ENCODE measurements at regions not wholly inside any gene's neighbourhood (a gene's known extent, or its start where the extent isn't known, plus 50 kb on each side); places are given as distances from the start of the nearest gene placed in this dataset.
"Not testable (repeated sequence)": the region's sequence is repeated elsewhere in the genome, so short reads cannot be mapped to it uniquely, and the experiment has no call there.

DNA sequence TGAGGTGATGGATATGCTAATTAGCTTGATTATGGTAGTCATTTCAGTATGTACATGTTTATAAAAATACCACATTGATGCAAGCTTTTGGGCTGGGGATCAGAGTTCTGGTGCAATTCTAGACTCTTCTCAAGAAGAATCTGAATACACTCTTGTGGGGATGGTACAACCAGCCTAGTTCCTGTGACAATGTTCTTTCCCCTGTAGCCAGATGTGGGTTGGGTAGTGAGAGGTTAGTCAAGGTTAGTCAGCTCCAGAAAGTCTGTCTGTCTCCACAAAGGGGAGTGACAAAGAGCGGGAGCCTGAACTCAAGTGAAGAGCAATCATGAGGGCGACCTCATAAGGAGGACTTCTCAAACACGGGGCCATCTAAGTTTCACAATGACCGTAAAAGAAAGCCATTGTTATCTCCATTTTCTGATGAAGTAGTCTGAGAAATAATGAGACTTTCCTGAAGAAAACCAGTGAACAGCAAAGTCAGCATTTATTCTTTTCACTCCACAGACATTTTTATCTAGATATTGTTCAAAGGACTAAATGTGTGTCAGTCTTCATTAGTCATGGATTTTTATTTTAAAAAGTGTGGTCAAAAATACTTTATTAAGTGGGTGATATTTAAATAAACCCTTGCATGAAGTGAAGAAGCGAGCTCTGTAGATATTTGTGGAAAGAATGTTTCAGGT lies 209.5 kb downstream of the SPATA31A6 start:
- H3K4me1 Mint-ChIP-seq (ENCODE audit: low read depth); H3K4me3 Mint-ChIP-seq; CTCF ChIA-PET; H3K27me3 Mint-ChIP-seq; POLR2A ChIA-PET; H3K9me3 Mint-ChIP-seq; H3K36me3 Mint-ChIP-seq; H3K27ac Mint-ChIP-seq; intact Hi-C loops (cut with micrococcal nuclease): not testable (repeated sequence)
- DNase-seq = peak; percentile 25

DNA sequence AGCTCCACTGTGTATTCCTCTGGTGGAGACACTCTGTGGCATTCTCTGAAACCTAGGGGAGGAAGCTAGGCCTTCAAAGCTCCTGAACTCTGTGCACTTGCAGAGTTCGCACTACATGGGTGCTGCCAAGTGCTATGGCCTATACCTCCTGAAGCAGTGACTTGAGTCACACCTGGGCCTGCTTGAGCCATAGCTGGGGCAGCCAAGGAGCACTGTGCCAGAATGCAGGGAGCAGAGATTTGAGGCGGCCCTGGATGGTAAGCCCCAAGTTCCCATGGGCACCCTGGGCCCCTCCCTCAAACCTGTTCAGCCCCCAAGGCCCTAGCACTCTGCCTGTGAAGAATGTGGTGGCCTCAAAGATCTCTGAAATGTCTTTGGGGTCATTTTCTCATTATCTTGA lies 212.9 kb downstream of the SPATA31A6 start:
- H3K4me3 Mint-ChIP-seq = no peak overlapping the region
- H3K27me3 Mint-ChIP-seq = peaks cover 2% of the 10 kb centered on the region
- intact Hi-C loops (cut with micrococcal nuclease) = no loop called here
- DNase-seq = no peak
- H3K36me3 Mint-ChIP-seq = no peaks in the 10 kb centered on the region
- no peak overlapping the region for H3K27ac Mint-ChIP-seq
- ChIA-PET CTCF (no interaction called here), POLR2A (no interaction called here)
- no peaks in the 10 kb centered on the region for H3K9me3 Mint-ChIP-seq
- no peaks in the 10 kb centered on the region for H3K4me1 Mint-ChIP-seq (ENCODE audit: low read depth)

DNA sequence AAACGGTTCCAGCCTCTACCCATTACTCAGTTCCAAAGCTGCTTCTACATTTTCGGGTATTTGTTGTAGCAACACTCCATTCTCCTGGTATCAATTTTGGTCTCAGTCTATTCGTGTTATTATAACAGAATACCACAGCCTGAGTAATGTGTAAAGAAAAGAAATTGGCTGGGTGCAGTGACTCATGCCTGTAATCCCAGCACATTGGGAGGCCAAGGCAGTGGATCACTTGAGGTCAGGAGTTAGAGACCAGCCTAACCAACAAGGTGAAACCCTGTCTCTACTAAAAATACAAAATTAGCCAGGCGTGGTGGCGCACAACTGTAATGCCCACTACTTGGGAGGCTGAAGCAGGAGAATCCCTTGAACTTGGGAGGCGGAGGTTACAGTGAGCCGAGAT lies 213.9 kb downstream of the SPATA31A6 start:
- POLR2A ChIA-PET = not testable (repeated sequence)
- peak; percentile 26 for DNase-seq

DNA sequence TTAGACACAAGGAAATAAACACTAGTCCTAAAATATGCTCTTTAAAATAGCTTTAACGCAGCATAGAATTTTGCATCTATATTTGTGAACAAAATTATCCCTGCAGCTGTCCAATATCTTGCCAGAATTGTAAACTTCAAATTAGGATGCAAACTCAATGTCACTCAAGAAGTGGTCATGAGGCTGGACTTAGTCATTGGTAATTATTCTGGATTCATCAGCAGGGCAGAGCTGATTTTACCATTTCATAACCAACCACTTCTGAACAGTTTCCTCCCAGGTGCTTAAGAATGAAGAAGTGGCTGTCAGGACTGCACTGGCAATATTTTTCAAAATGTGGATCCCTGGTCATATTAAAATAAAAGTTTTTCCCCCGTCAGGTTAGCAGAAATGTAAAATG lies 219.5 kb downstream of the SPATA31A6 start:
- H3K27ac Mint-ChIP-seq; intact Hi-C loops (cut with micrococcal nuclease); DNase-seq; H3K9me3 Mint-ChIP-seq; H3K4me1 Mint-ChIP-seq (ENCODE audit: low read depth); H3K36me3 Mint-ChIP-seq; H3K4me3 Mint-ChIP-seq; H3K27me3 Mint-ChIP-seq; CTCF ChIA-PET; POLR2A ChIA-PET: not testable (repeated sequence)

More for the DNA sequence above, 213.9 kb downstream of the SPATA31A6 start:
- H3K27ac Mint-ChIP-seq; H3K9me3 Mint-ChIP-seq; H3K27me3 Mint-ChIP-seq; H3K4me3 Mint-ChIP-seq; intact Hi-C loops (cut with micrococcal nuclease); H3K4me1 Mint-ChIP-seq (ENCODE audit: low read depth); H3K36me3 Mint-ChIP-seq; CTCF ChIA-PET: not testable (repeated sequence)

DNA sequence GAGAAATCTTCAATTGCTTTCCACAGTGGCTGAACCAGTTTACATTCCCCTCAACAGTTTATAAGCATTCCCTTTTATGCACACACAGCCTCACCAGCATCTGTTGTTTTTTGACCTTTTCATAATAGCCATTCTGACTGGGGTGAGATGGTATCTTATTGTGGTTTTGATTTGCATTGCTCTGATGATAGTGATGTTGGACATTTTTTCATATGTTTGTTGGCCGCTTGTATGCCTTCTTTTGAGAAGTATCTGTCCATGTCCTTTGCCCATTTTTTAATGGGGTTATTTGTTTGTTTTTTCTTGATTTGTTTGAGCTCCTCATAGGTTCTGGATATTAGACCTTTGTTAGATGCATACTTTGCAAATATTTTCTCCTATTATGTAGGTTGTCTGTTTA lies 226.1 kb downstream of the SPATA31A6 start:
- POLR2A ChIA-PET; DNase-seq; CTCF ChIA-PET; H3K4me3 Mint-ChIP-seq; intact Hi-C loops (cut with micrococcal nuclease); H3K4me1 Mint-ChIP-seq (ENCODE audit: low read depth); H3K27me3 Mint-ChIP-seq; H3K9me3 Mint-ChIP-seq; H3K36me3 Mint-ChIP-seq; H3K27ac Mint-ChIP-seq: not testable (repeated sequence)

DNA sequence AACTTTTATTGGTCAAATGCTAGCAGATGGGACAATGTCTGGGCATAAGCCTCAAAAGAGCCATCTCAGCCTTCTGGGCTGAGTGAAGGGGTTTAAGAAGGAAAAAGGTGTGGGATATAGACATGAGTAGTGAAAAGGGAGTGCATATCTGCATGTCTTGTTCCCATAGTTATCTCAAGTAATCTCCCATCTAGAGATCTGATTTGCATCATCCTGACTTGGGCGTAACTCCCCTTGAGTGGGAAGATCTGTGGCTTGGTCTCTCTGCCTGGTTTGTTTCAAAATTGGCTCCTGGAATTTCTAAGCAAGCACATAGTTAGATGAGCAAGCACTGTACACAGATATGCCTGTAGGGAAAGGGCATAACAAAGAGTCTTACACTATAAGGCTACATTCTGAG lies 228.9 kb downstream of the SPATA31A6 start:
- H3K4me3 Mint-ChIP-seq; CTCF ChIA-PET; intact Hi-C loops (cut with micrococcal nuclease); H3K36me3 Mint-ChIP-seq; H3K27ac Mint-ChIP-seq; H3K9me3 Mint-ChIP-seq; H3K4me1 Mint-ChIP-seq (ENCODE audit: low read depth); DNase-seq; H3K27me3 Mint-ChIP-seq; POLR2A ChIA-PET: not testable (repeated sequence)

DNA sequence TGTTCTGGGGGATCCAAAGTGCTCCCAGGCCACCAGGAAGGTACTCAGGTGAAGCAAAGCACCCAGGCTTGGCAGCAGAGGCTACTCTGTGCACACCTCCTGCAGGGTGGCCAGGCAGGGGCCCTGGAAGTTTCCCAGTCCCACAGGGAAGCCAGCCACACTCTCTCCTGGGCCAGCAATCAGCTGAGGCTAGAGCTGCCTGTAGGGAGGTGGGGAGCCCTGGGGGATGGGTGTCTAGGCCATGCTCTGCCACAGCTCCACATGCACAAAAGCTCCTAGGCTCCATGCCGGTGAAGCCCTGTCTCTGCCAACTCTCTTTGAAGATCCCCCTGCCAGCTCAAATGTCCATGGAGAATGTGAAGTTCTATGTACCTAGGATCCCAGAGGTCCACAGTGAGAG lies 231.4 kb downstream of the SPATA31A6 start:
- intact Hi-C loops (cut with micrococcal nuclease); H3K36me3 Mint-ChIP-seq; H3K9me3 Mint-ChIP-seq; CTCF ChIA-PET; H3K4me3 Mint-ChIP-seq; H3K4me1 Mint-ChIP-seq (ENCODE audit: low read depth); H3K27ac Mint-ChIP-seq; H3K27me3 Mint-ChIP-seq; POLR2A ChIA-PET; DNase-seq: not testable (repeated sequence)

DNA sequence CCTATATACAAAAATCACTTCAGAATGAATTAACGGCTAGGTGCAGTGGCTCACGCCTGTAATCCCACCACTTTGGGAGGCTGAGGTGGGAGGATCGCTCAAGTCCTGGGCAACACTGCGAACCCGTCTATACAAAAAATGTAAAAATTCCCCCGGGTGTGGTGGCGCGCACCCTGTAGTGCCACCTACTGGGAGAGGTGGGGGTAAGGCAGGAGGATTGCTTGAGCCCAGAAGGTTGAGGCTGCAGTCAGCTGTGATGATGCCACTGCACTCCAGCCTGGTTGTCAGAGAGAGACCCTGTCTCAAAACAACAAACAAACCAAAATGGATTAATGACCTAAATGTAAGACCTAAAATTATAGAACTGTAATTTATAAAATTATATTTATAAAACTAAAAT lies 236.2 kb downstream of the SPATA31A6 start:
- H3K27me3 Mint-ChIP-seq; POLR2A ChIA-PET; H3K4me3 Mint-ChIP-seq; DNase-seq; H3K27ac Mint-ChIP-seq; H3K4me1 Mint-ChIP-seq (ENCODE audit: low read depth); CTCF ChIA-PET; intact Hi-C loops (cut with micrococcal nuclease); H3K9me3 Mint-ChIP-seq; H3K36me3 Mint-ChIP-seq: not testable (repeated sequence)

DNA sequence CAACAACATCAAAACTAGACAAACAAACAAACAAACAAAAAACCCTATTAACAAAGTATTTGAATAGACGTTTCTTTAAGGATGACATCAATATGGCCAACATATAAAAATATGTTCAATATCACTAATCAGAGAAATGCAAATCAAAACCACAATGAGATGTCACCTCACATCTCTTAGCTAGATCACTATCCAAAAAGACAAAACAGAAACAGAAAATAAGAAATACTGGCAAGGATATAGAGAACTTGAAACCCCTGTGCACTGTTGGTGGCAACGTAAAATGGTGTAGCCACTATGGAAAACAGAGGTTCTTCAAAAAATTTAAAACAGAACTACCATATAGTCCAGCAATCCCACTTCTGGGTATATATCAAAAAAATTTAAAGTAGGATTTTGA lies 236.9 kb downstream of the SPATA31A6 start:
- POLR2A ChIA-PET; H3K27ac Mint-ChIP-seq; DNase-seq; H3K36me3 Mint-ChIP-seq; H3K4me1 Mint-ChIP-seq (ENCODE audit: low read depth); intact Hi-C loops (cut with micrococcal nuclease); H3K27me3 Mint-ChIP-seq; H3K4me3 Mint-ChIP-seq; CTCF ChIA-PET; H3K9me3 Mint-ChIP-seq: not testable (repeated sequence)

DNA sequence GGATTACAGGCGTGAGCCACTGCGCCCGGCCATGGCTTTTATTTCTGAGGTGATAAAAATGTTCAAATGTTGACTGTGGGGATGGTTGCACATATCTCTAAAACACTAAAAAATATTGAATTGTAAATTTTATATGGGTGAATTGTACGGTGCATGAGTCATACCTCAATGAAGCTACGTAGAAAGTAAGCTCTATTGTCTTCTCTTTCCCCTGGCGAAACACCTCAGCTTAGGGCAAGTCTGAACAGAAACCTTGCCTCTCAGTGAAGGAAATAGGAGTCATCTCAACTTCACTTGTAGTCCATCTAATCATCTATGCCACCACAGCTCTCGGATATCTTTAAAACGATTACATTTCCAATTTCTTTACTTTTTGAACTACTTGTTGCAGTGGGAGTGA lies 238.2 kb downstream of the SPATA31A6 start:
- H3K27ac Mint-ChIP-seq; H3K27me3 Mint-ChIP-seq; POLR2A ChIA-PET; CTCF ChIA-PET; H3K4me1 Mint-ChIP-seq (ENCODE audit: low read depth); H3K36me3 Mint-ChIP-seq; H3K9me3 Mint-ChIP-seq; H3K4me3 Mint-ChIP-seq; DNase-seq; intact Hi-C loops (cut with micrococcal nuclease): not testable (repeated sequence)

DNA sequence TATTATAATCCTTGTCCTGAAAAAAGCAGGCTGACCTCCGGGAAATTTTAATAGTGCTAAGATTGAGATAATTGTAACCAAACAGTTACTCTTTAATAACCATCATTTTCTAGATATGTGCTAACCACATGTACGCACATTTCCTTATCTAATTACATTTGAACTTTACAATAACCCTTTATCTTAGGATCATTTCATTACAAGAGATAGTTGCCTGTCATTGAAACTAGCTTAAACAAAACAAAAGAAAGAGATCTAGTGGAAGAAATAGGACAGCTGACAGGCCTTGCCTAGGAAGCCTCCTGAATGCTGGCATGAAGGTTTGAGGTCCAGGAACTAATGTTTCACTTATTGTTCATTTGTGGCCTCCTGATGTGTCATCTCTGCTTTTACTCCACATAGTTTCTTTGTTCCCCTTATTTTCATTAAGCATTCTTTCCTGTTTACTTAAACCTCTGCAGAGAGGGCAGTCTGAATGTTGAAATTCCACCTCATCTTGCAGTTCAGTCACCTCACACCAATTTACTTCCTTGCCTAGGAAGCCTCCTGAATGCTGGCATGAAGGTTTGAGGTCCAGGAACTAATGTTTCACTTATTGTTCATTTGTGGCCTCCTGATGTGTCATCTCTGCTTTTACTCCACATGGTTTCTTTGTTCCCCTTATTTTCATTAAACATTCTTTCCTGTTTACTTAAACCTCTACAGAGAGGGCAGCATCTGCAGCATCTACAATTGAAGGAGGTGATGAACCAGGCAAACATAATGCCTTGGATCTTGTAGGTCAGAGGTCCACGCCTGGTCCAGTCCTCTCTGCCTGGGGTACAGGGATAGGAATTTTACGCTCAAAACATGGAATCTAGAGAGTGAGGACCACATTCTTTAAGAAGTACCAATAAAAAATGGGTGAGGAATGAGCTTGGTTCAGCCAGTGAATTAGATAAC lies 247.5 kb downstream of the SPATA31A6 start:
- H3K9me3 Mint-ChIP-seq; intact Hi-C loops (cut with micrococcal nuclease); H3K27me3 Mint-ChIP-seq; H3K4me3 Mint-ChIP-seq; DNase-seq; CTCF ChIA-PET; POLR2A ChIA-PET; H3K27ac Mint-ChIP-seq; H3K36me3 Mint-ChIP-seq: not testable (repeated sequence)
- H3K4me1 Mint-ChIP-seq (ENCODE audit: low read depth) = peaks cover 24% of the 10 kb centered on the region

DNA sequence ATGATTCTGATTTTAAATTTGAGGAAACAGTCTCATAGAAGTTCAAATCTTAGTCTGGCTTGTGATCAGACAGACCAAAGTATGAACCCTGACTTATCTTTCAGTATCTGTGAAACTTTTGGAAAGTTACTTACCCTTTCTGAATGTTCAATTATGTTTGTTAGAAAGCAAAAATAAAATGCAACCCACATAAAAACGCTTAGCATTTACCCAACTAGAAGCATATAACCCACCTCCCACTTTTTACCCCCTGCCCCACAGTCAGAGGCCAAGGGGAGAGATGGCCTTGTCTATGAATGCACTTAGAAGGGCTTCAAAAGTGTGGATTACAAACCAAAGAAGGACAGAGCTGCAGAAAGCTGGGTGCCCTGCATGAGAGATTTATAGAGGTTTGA lies 248.2 kb downstream of the SPATA31A6 start:
- H3K36me3 Mint-ChIP-seq; H3K4me3 Mint-ChIP-seq; POLR2A ChIA-PET; intact Hi-C loops (cut with micrococcal nuclease); H3K27me3 Mint-ChIP-seq; H3K27ac Mint-ChIP-seq; DNase-seq; H3K9me3 Mint-ChIP-seq; CTCF ChIA-PET: not testable (repeated sequence)
- H3K4me1 Mint-ChIP-seq (ENCODE audit: low read depth) = peaks cover 27% of the 10 kb centered on the region
